SK-N-SH treated with all-trans-retinoic acid at 6 μM for 48 hours (cell line): ENCODE measurements at regions not wholly inside any gene's neighbourhood (a gene's known extent, or its start where the extent isn't known, plus 50 kb on each side); places are given as distances from the start of the nearest gene placed in this dataset.

ENCODE experiments used
- CREB5 ChIP-seq: fragments of 250-450 bp; sonication (Bioruptor Pico); IDR thresholded peaks from 2 replicates; pipeline ENCODE4 v1.5.1; 2020; ENCODE audit warnings: low read depth, mild to moderate bottlenecking, moderate library complexity
- GLIS3 ChIP-seq: fragments of 250-450 bp; sonication (Bioruptor Pico); IDR thresholded peaks from 2 replicates; pipeline ENCODE4 v1.5.0; 2020; ENCODE audit warnings: mild to moderate bottlenecking, moderate library complexity
- POU6F1 ChIP-seq: fragments of 250-450 bp; sonication (Bioruptor Pico); IDR thresholded peaks from 2 replicates; pipeline ENCODE4 v1.8.0; 2021; ENCODE audit warnings: low read depth, mild to moderate bottlenecking, moderate library complexity, borderline replicate concordance
- PPARA ChIP-seq: fragments of 250-450 bp; sonication (Bioruptor Pico); IDR thresholded peaks from 2 replicates; pipeline ENCODE4 v1.5.0; 2020; ENCODE audit warnings: mild to moderate bottlenecking, borderline replicate concordance
- RARB ChIP-seq: fragments of 250-450 bp; sonication (Bioruptor Pico); IDR thresholded peaks from 2 replicates; pipeline ENCODE4 v1.8.0; 2021; ENCODE audit warnings: mild to moderate bottlenecking, moderate library complexity
- TCF4 ChIP-seq: fragments of 250-450 bp; sonication (Bioruptor Pico); IDR thresholded peaks from 2 replicates; pipeline ENCODE4 v1.8.0; 2021; ENCODE audit warnings: mild to moderate bottlenecking, moderate library complexity, borderline replicate concordance
- ZFP3 ChIP-seq: fragments of 250-450 bp; sonication (Bioruptor Pico); IDR thresholded peaks from 2 replicates; pipeline ENCODE4 v1.5.0; 2020; ENCODE audit warnings: mild to moderate bottlenecking, moderate library complexity
- ZNF8 ChIP-seq: fragments of 450-650 bp; formaldehyde crosslinking; IDR thresholded peaks from 2 replicates; pipeline ENCODE4 v1.5.0; 2020; ENCODE audit warnings: mild to moderate bottlenecking, moderate library complexity
- TF ChIP-seq, protein P1 (sequence below): fragments of 250-450 bp; sonication (Bioruptor Pico); IDR thresholded peaks from 2 replicates; pipeline ENCODE4 v1.8.0; 2020; ENCODE audit warnings: mild to moderate bottlenecking, moderate library complexity, borderline replicate concordance
- TF ChIP-seq, protein P2 (sequence below): fragments of 250-450 bp; sonication (Bioruptor Pico); IDR thresholded peaks from 2 replicates; pipeline ENCODE4 v1.5.1; 2021; ENCODE audit warnings: mild to moderate bottlenecking, moderate library complexity

DNA sequence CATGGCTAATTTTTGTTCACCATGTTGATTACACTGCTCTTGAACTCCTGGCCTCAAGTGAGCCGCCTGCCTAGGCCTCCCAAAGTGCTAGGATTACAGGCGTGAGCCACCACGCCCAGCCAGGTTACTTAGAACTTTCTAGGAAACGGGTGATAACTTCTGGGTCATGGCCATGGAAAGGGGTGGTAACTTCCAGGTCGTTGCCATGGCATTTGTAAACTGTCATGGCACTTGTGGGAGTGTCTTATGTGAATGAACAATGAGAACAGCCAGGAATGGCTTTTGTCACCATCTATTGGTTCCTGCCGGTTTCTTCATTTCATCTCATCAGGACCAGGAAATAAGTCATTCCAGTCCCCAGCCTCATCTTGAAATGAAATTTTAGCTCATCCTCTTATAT, 120.9 kb downstream of the SLC16A9 start:
- no peak for TF ChIP-seq POU6F1 (CRISPR knock-in tag)
- TF ChIP-seq, protein P1, sequence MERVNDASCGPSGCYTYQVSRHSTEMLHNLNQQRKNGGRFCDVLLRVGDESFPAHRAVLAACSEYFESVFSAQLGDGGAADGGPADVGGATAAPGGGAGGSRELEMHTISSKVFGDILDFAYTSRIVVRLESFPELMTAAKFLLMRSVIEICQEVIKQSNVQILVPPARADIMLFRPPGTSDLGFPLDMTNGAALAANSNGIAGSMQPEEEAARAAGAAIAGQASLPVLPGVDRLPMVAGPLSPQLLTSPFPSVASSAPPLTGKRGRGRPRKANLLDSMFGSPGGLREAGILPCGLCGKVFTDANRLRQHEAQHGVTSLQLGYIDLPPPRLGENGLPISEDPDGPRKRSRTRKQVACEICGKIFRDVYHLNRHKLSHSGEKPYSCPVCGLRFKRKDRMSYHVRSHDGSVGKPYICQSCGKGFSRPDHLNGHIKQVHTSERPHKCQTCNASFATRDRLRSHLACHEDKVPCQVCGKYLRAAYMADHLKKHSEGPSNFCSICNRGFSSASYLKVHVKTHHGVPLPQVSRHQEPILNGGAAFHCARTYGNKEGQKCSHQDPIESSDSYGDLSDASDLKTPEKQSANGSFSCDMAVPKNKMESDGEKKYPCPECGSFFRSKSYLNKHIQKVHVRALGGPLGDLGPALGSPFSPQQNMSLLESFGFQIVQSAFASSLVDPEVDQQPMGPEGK (CRISPR knock-in tag): no peak
- no peak for TF ChIP-seq GLIS3 (CRISPR knock-in tag)
- no peak for TF ChIP-seq ZFP3 (CRISPR knock-in tag)
- no peak for TF ChIP-seq CREB5 (CRISPR knock-in tag)
- TF ChIP-seq PPARA: no peak
- TF ChIP-seq RARB (CRISPR knock-in tag): no peak
- TF ChIP-seq TCF4: no peak
- no peak for TF ChIP-seq ZNF8 (CRISPR knock-in tag)
- TF ChIP-seq, protein P2, sequence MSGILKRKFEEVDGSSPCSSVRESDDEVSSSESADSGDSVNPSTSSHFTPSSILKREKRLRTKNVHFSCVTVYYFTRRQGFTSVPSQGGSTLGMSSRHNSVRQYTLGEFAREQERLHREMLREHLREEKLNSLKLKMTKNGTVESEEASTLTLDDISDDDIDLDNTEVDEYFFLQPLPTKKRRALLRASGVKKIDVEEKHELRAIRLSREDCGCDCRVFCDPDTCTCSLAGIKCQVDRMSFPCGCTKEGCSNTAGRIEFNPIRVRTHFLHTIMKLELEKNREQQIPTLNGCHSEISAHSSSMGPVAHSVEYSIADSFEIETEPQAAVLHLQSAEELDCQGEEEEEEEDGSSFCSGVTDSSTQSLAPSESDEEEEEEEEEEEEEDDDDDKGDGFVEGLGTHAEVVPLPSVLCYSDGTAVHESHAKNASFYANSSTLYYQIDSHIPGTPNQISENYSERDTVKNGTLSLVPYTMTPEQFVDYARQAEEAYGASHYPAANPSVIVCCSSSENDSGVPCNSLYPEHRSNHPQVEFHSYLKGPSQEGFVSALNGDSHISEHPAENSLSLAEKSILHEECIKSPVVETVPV (CRISPR knock-in tag): no peak
